K562 (cell line): ENCODE measurements at regions not wholly inside any gene's neighbourhood (a gene's known extent, or its start where the extent isn't known, plus 50 kb on each side); places are given as distances from the start of the nearest gene placed in this dataset.

Source experiments
- ATAC-seq: fragments of 200-7000 bp; cut with Tn5 transposase; 3 replicates; pipeline ENCODE4 v1.9.1; 2020; ENCODE audit warnings: moderate library complexity
- BruUV-seq: library from RNA; stranded (reverse); fragments of 400-500 nt; replicated peaks from 2 replicates; lab custom pipeline; 2021; lab: Mats Ljungman, UMichigan
- CTCF ChIA-PET: fragments of 300-600 bp; formaldehyde crosslinking; extraction: SDS; loops from one replicate; lab custom pipeline; 2021; ENCODE audit warnings: low intra/inter-chr PET ratio; lab: Yijun Ruan, JAX
- POLR2A ChIA-PET: fragments of 300-600, 350-650 bp; sonication (Branson Sonifier 250); formaldehyde crosslinking; extraction: SDS; loops from one replicate; lab custom pipeline; 2021; ENCODE audit warnings: antibody characterized with exemption, inconsistent platforms; lab: Yijun Ruan, JAX
- DNase-seq, 4 experiments: peaks; one replicate each; pipeline versions ENCODE4 v3.0.0 to v3.0.0-alpha.2; 2011 to 2018; ENCODE audit warnings: low spot score in 3 of 4, mixed read lengths in 3 of 4; ENCODE audit errors: extremely low read depth in 1 of 4
- FAIRE-seq: peaks from 2 replicates; lab custom pipeline; 2011; peaks lifted over from hg19 to GRCh38; lab: Jason Lieb, UNC
- H2AFZ ChIP-seq: 2 replicates; pipeline ENCODE4 v1.6.0; 2011; ENCODE audit warnings: low read depth, low read length, control low read depth, inconsistent platforms
- H3K27ac ChIP-seq: fragments of 200-600 bp; 3 replicates; pipeline ENCODE4 v1.8.0; 2011; ENCODE audit warnings: low read depth, mild to moderate bottlenecking, control low read depth, inconsistent platforms, low read length, moderate library complexity, mixed read lengths; ENCODE audit errors: extremely low read depth
- H3K27me3 ChIP-seq, 2 experiments: fragments of 300-600 bp in 1 of 2; 2 replicates in 1 of 2; 3 replicates in 1 of 2; pipeline versions ENCODE4 v1.6.0 to v1.8.0; 2011; ENCODE audit warnings: inconsistent platforms in 2 of 2, low read length in 2 of 2, mild to moderate bottlenecking in 1 of 2, mixed read lengths in 1 of 2, moderate library complexity in 1 of 2; ENCODE audit not compliant: control insufficient read depth in 2 of 2, insufficient read depth in 2 of 2
- H3K36me3 ChIP-seq: fragments of 300-600 bp; 3 replicates; pipeline ENCODE4 v1.8.0; 2011; ENCODE audit warnings: mild to moderate bottlenecking, low read length, inconsistent platforms; ENCODE audit not compliant: control insufficient read depth, insufficient read depth
- H3K4me1 ChIP-seq, 2 experiments: fragments of 200-600 bp in 1 of 2; replicated peaks in 1 of 2; 2 replicates in 1 of 2; 3 replicates in 1 of 2; pipeline versions ENCODE4 v1.5.1 to v1.8.0; 2011; ENCODE audit warnings: inconsistent platforms in 2 of 2, low read length in 2 of 2, mild to moderate bottlenecking in 1 of 2, mixed read lengths in 1 of 2, moderate library complexity in 1 of 2; ENCODE audit not compliant: control insufficient read depth in 2 of 2, insufficient read depth in 2 of 2
- H3K4me2 ChIP-seq: 2 replicates; pipeline ENCODE4 v1.6.1; 2011; ENCODE audit warnings: low read length, control low read depth, inconsistent platforms, mixed read lengths; ENCODE audit not compliant: insufficient read depth
- H3K4me3 ChIP-seq: fragments of 200-600 bp; sonication (generic), shearing (Covaris generic); 2 replicates; pipeline ENCODE4 v1.5.1; 2016; ENCODE audit warnings: control low read depth, inconsistent platforms
- H3K79me2 ChIP-seq: fragments of 200-600 bp; 3 replicates; pipeline ENCODE4 v1.8.0; 2011; ENCODE audit warnings: low read length, inconsistent platforms; ENCODE audit not compliant: control insufficient read depth, insufficient read depth
- H3K9ac ChIP-seq, 2 experiments: 2 replicates each; pipeline versions ENCODE4 v1.6.0 to v1.6.1; 2011; ENCODE audit warnings: low read depth in 2 of 2, low read length in 2 of 2, control low read depth in 1 of 2, inconsistent platforms in 1 of 2, mild to moderate bottlenecking in 1 of 2, mixed read lengths in 1 of 2; ENCODE audit not compliant: insufficient read depth in 1 of 2
- H3K9me1 ChIP-seq: one replicate; pipeline ENCODE4 v1.6.0; 2011; ENCODE audit warnings: inconsistent platforms, mild to moderate bottlenecking, low read length, moderate library complexity; ENCODE audit not compliant: control insufficient read depth, insufficient read depth
- H3K9me3 ChIP-seq: replicated peaks from 2 replicates; pipeline ENCODE4 v1.5.1; 2011; ENCODE audit warnings: low read depth, low read length, inconsistent platforms; ENCODE audit not compliant: control insufficient read depth, insufficient read depth
- H4K20me1 ChIP-seq: replicated peaks from 2 replicates; pipeline ENCODE4 v1.6.1; 2011; ENCODE audit warnings: low read length, inconsistent platforms, mixed read lengths; ENCODE audit not compliant: control insufficient read depth, insufficient read depth
- CEBPZ ChIP-seq: fragments of 150-350 bp; IDR thresholded peaks from 2 replicates; pipeline ENCODE4 v1.6.1; 2014; ENCODE audit warnings: low read depth, mild to moderate bottlenecking, low read length, borderline replicate concordance
- MEIS2 ChIP-seq: fragments of 450-650 bp; IDR thresholded peaks from 2 replicates; pipeline ENCODE4 v1.6.1; 2014; ENCODE audit warnings: mild to moderate bottlenecking; ENCODE audit not compliant: partially characterized antibody
- POLR2AphosphoS2 ChIP-seq: IDR thresholded peaks from 2 replicates; pipeline ENCODE4 v1.6.1; 2012; ENCODE audit warnings: low read length, improper control_type of control experiment
- SP2 ChIP-seq: IDR thresholded peaks from 2 replicates; pipeline ENCODE4 v1.6.1; 2011; ENCODE audit warnings: mild to moderate bottlenecking, low read depth, low read length, moderate library complexity; ENCODE audit not compliant: poor library complexity, severe bottlenecking; ENCODE audit errors: extremely low read depth
- SRSF9 ChIP-seq: fragments of 200-400 bp; formaldehyde crosslinking; IDR thresholded peaks from 2 replicates; pipeline ENCODE4 v1.6.1; 2017; ENCODE audit warnings: low read depth, low read length, borderline replicate concordance
- WGBS: fragments of 100-300 bp; shearing (Covaris generic); methylation state at CpG from one replicate; pipeline ENCODE4 v1.1.6; 2016; ENCODE audit warnings: low coverage, mixed read lengths; ENCODE audit not compliant: insufficient coverage; ENCODE audit errors: missing lambda C conversion rate; 5-methylcytosine and 5-hydroxymethylcytosine counted together
- in situ Hi-C: fragments of 300-500 bp; cut with MboI; formaldehyde crosslinking; loops from 4 replicates; pipeline ENCODE4 v1.15.0; 2018; ENCODE audit warnings: inconsistent platforms, mixed read lengths
- intact Hi-C: fragments of 100-400 bp; cut with micrococcal nuclease; formaldehyde crosslinking; loops from 2 replicates; pipeline ENCODE4 v1.14.2; 2022

- no peak overlapping the region for H3K27ac ChIP-seq
- WGBS, result 3% methylated on average over 5 of the region's 7 CpGs
- no peaks in the 10 kb centered on the region for H3K79me2 ChIP-seq
- H4K20me1 ChIP-seq, result no peaks in the 10 kb centered on the region
- no peaks in the 10 kb centered on the region for H3K36me3 ChIP-seq
- H3K4me3 ChIP-seq, result no peak overlapping the region
- H2AFZ ChIP-seq, result no peak overlapping the region
- intact Hi-C loops (no loop called here), in situ Hi-C loops (no loop called here)
- no peak for TF ChIP-seq MEIS2
- no peak for TF ChIP-seq POLR2AphosphoS2
- TF ChIP-seq SP2, result no peak
- TF ChIP-seq SRSF9, result no peak
- POLR2A ChIA-PET, result interaction anchor here (0.7 kb wide), 1 partner anchor 187 kb away, joined by 3 read pairs; no protein-coding TSS in a partner anchor
- CTCF ChIA-PET, result no interaction called here
- H3K9me3 ChIP-seq, result no peaks in the 10 kb centered on the region
- H3K9ac ChIP-seq, result no peak overlapping the region
- peaks cover 3% of the 10 kb centered on the region for H3K9me1 ChIP-seq
- ATAC-seq, result no peak
- H3K4me2 ChIP-seq, result no peak overlapping the region
- peaks cover 0 to 11% of the 10 kb centered on the region in 2 experiments; a peak in 2 of 5 replicates for H3K4me1 ChIP-seq
- no peak for DNase-seq
- peaks cover 16 to 42% of the 10 kb centered on the region in 2 experiments; a peak in 3 of 5 replicates for H3K27me3 ChIP-seq
- FAIRE-seq, result no peak
- BruUV-seq, result no TSS peak
Observed at GRCh38 chr15:31160297-31160696, 58.8 kb upstream of the TRPM1 start.

GRCh38 chr15:31160740-31161495 is 59.4 kb upstream of the TRPM1 start:
- in situ Hi-C loops (no loop called here), intact Hi-C loops (no loop called here)
- Histone ChIP-seq H3K9me3 (no peaks in the 10 kb centered on the region), H3K9me1 (peaks cover 3% of the 10 kb centered on the region), H3K4me2 (no peak overlapping the region), H4K20me1 (no peaks in the 10 kb centered on the region), H3K36me3 (no peaks in the 10 kb centered on the region), H3K79me2 (no peaks in the 10 kb centered on the region), H3K27ac (no peak overlapping the region), H3K4me3 (no peak overlapping the region), H3K9ac (peak overlapping the region in 1 of 2 experiments; percentile 17; a peak in 1 of 4 replicates), H3K4me1 (peaks cover 0 to 11% of the 10 kb centered on the region in 2 experiments; a peak in 2 of 5 replicates), H3K27me3 (peaks cover 16 to 42% of the 10 kb centered on the region in 2 experiments; a peak in 3 of 5 replicates), H2AFZ (no peak overlapping the region)
- POLR2A ChIA-PET, result interaction anchor here (0.7 to 1.0 kb wide), 2 partner anchors 11 to 186 kb away, joined by 3 read pairs; no protein-coding TSS in a partner anchor
- WGBS, result 3% methylated on average over 23 of the region's 25 CpGs
- no peak for DNase-seq
- CTCF ChIA-PET, result no interaction called here
- no peak for ATAC-seq
- FAIRE-seq, result no peak
- no TSS peak for BruUV-seq
- no peak for TF ChIP-seq CEBPZ
